GM12874 (cell line): ENCODE measurements at regions not wholly inside any gene's neighbourhood (a gene's known extent, or its start where the extent isn't known, plus 50 kb on each side); places are given as distances from the start of the nearest gene placed in this dataset.

Source experiments
- CTCF ChIP-seq: IDR thresholded peaks from 2 replicates; pipeline ENCODE4 v1.5.1; 2011; ENCODE audit warnings: low read depth, mild to moderate bottlenecking, control low read depth, low read length, moderate library complexity; ENCODE audit not compliant: insufficient read depth

GRCh38 chr3:22485954-22486353 lies 717.2 kb upstream of the UBE2E2 start:
- no peak for TF ChIP-seq CTCF

GRCh38 chr3:22490747-22491146 lies 712.4 kb upstream of the UBE2E2 start:
- no peak for TF ChIP-seq CTCF

GRCh38 chr3:22491344-22491743 lies 711.8 kb upstream of the UBE2E2 start:
- TF ChIP-seq CTCF: no peak

- no peak for TF ChIP-seq CTCF
These were observed 710.8 kb upstream of the UBE2E2 start for GRCh38 chr3:22492342-22492741.

GRCh38 chr3:22495241-22495640 lies 707.9 kb upstream of the UBE2E2 start:
- TF ChIP-seq CTCF: no peak

GRCh38 chr3:22495791-22496190 lies 707.3 kb upstream of the UBE2E2 start:
- TF ChIP-seq CTCF: no peak

- no peak for TF ChIP-seq CTCF
These were observed 706.5 kb upstream of the UBE2E2 start for GRCh38 chr3:22496641-22497040.

GRCh38 chr3:22506871-22507270 lies 696.3 kb upstream of the UBE2E2 start:
- TF ChIP-seq CTCF: no peak
